HEK293 (cell line): ENCODE measurements at regions not wholly inside any gene's neighbourhood (a gene's known extent, or its start where the extent isn't known, plus 50 kb on each side); places are given as distances from the start of the nearest gene placed in this dataset.

Experiments
- ATF2 ChIP-seq: fragments of 450-650 bp; formaldehyde crosslinking; IDR thresholded peaks from 2 replicates; pipeline ENCODE4 v1.5.1; 2016; ENCODE audit warnings: missing biosample characterization, missing genetic modification characterization, low read depth
- CTCF ChIP-seq: fragments of 450-650 bp; formaldehyde crosslinking; IDR thresholded peaks from 2 replicates; pipeline ENCODE4 v1.5.1; 2016; ENCODE audit warnings: missing biosample characterization, missing genetic modification characterization
- PBX3 ChIP-seq: sonication (generic); formaldehyde crosslinking; IDR thresholded peaks from 2 replicates; pipeline ENCODE4 v1.8.1; 2022; ENCODE audit warnings: mild to moderate bottlenecking, moderate library complexity, missing genetic modification reagents

GRCh38 chr6:4280707-4281106 lies 145.3 kb upstream of the ECI2 start:
- TF ChIP-seq PBX3 (CRISPR knock-in tag) (no peak), ATF2 (tag by site-specific recombination) (no peak), CTCF (tag by site-specific recombination) (no peak)
